Esophagus muscularis mucosa (tissue), 3 donors: ENCODE measurements at regions not wholly inside any gene's neighbourhood (a gene's known extent, or its start where the extent isn't known, plus 50 kb on each side); places are given as distances from the start of the nearest gene placed in this dataset.

Experiments
- POLR2A ChIP-seq: fragments of 450-650 bp; IDR thresholded peaks from one replicate; pipeline ENCODE4 v1.6.1; 2017; ENCODE audit warnings: antibody characterized with exemption, moderate library complexity, mild to moderate bottlenecking, low read depth
- TF ChIP-seq, protein P1 (sequence below), 3 experiments: fragments of 200-600 bp in 2 of 3; fragments of 450-650 bp in 1 of 3; sonication (generic) in 2 of 3; IDR thresholded peaks; one replicate each; pipeline ENCODE4 v1.5.1; 2017 to 2019; ENCODE audit warnings: antibody characterized with exemption in 3 of 3, mild to moderate bottlenecking in 2 of 3, moderate library complexity in 1 of 3

DNA sequence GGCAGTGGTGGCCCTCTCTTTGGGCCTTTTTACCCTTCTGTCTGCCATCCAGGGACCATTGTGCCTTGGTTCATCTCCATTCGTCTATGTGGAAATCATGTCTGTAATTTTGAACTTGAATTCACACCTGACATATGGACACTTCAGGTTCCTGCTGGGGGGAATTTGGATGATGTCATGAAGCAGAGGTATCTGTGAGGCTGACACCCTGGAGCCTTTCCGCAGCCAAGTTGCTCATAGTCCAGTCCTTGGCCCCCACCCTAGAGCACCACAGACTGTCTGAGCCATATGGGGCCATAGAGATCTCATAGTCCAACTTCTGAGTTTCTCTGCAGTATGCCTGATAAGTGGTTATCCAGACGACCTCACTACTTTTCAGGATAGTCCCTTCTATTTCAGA, 147.7 kb upstream of the CACNA1E start:
- TF ChIP-seq, protein P1, sequence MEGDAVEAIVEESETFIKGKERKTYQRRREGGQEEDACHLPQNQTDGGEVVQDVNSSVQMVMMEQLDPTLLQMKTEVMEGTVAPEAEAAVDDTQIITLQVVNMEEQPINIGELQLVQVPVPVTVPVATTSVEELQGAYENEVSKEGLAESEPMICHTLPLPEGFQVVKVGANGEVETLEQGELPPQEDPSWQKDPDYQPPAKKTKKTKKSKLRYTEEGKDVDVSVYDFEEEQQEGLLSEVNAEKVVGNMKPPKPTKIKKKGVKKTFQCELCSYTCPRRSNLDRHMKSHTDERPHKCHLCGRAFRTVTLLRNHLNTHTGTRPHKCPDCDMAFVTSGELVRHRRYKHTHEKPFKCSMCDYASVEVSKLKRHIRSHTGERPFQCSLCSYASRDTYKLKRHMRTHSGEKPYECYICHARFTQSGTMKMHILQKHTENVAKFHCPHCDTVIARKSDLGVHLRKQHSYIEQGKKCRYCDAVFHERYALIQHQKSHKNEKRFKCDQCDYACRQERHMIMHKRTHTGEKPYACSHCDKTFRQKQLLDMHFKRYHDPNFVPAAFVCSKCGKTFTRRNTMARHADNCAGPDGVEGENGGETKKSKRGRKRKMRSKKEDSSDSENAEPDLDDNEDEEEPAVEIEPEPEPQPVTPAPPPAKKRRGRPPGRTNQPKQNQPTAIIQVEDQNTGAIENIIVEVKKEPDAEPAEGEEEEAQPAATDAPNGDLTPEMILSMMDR (IDR thresholded peaks at IDR 0.05): no peak
- no peak for TF ChIP-seq POLR2A
